ENCODE measurements at regions not wholly inside any gene's neighbourhood (a gene's known extent, or its start where the extent isn't known, plus 50 kb on each side); places are given as distances from the start of the nearest gene placed in this dataset.

- Histone ChIP-seq H3K9me3 (ENCODE audit: control insufficient read depth, low read length) (no peaks in the 10 kb centered on the region), H3K27ac (ENCODE audit: low read depth, low read length, severe bottlenecking) (no peak overlapping the region), H3K4me3 (ENCODE audit: extremely low read depth, insufficient read depth, low read length, poor library complexity, severe bottlenecking) (no peak overlapping the region), H3K36me3 (ENCODE audit: control insufficient read depth, insufficient read depth, low read length) (no peaks in the 10 kb centered on the region), H3K4me1 (ENCODE audit: control insufficient read depth, insufficient read depth, low read length, poor library complexity, severe bottlenecking) (no peaks in the 10 kb centered on the region)
- 91 to 93% methylated on average over 4 of the region's 4 CpGs for WGBS, 2 experiments (ENCODE audit: insufficient coverage in 2 of 2)
Observed at GRCh38 chr9:22580788-22581187, 134.2 kb downstream of the DMRTA1 start.

GRCh38 chr9:22582221-22582620 is 135.6 kb downstream of the DMRTA1 start:
- Histone ChIP-seq H3K9me3 (ENCODE audit: control insufficient read depth, low read length) (no peaks in the 10 kb centered on the region), H3K4me1 (ENCODE audit: control insufficient read depth, insufficient read depth, low read length, poor library complexity, severe bottlenecking) (no peaks in the 10 kb centered on the region), H3K4me3 (ENCODE audit: extremely low read depth, insufficient read depth, low read length, poor library complexity, severe bottlenecking) (no peak overlapping the region), H3K27ac (ENCODE audit: low read depth, low read length, severe bottlenecking) (no peak overlapping the region), H3K36me3 (ENCODE audit: control insufficient read depth, insufficient read depth, low read length) (no peaks in the 10 kb centered on the region)

- WGBS, 2 experiments (ENCODE audit: insufficient coverage in 2 of 2) = 84 to 100% methylated on average over 1 to 3 of the region's 5 CpGs
- H3K4me1 ChIP-seq (ENCODE audit: control insufficient read depth, insufficient read depth, low read length, poor library complexity, severe bottlenecking) = no peaks in the 10 kb centered on the region
- H3K4me3 ChIP-seq (ENCODE audit: extremely low read depth, insufficient read depth, low read length, poor library complexity, severe bottlenecking) = no peak overlapping the region
- H3K27ac ChIP-seq (ENCODE audit: low read depth, low read length, severe bottlenecking) = no peak overlapping the region
- H3K36me3 ChIP-seq (ENCODE audit: control insufficient read depth, insufficient read depth, low read length) = no peaks in the 10 kb centered on the region
- H3K9me3 ChIP-seq (ENCODE audit: control insufficient read depth, low read length) = no peaks in the 10 kb centered on the region
Observed at GRCh38 chr9:22588918-22589317, 142.3 kb downstream of the DMRTA1 start.

- 86% methylated on average over 1 of the region's 1 CpG; no CpG with 5 or more reads in 1 of the 2 experiments for WGBS, 2 experiments (ENCODE audit: insufficient coverage in 2 of 2)
Observed at GRCh38 chr9:22590336-22591033, 143.9 kb downstream of the DMRTA1 start.

GRCh38 chr9:22595805-22596204 is 149.2 kb downstream of the DMRTA1 start:
- Histone ChIP-seq H3K9me3 (ENCODE audit: control insufficient read depth, low read length) (no peaks in the 10 kb centered on the region), H3K4me1 (ENCODE audit: control insufficient read depth, insufficient read depth, low read length, poor library complexity, severe bottlenecking) (no peaks in the 10 kb centered on the region), H3K4me3 (ENCODE audit: extremely low read depth, insufficient read depth, low read length, poor library complexity, severe bottlenecking) (no peak overlapping the region), H3K27ac (ENCODE audit: low read depth, low read length, severe bottlenecking) (no peak overlapping the region), H3K36me3 (ENCODE audit: control insufficient read depth, insufficient read depth, low read length) (no peaks in the 10 kb centered on the region)
- 100% methylated on average over 1 of the region's 3 CpGs for WGBS, 2 experiments (ENCODE audit: insufficient coverage in 2 of 2)

More at GRCh38 chr9:22590336-22591033, 143.9 kb downstream of the DMRTA1 start:
- Histone ChIP-seq H3K4me3 (ENCODE audit: extremely low read depth, insufficient read depth, low read length, poor library complexity, severe bottlenecking) (no peak overlapping the region), H3K27ac (ENCODE audit: low read depth, low read length, severe bottlenecking) (no peak overlapping the region), H3K9me3 (ENCODE audit: control insufficient read depth, low read length) (no peaks in the 10 kb centered on the region), H3K36me3 (ENCODE audit: control insufficient read depth, insufficient read depth, low read length) (no peaks in the 10 kb centered on the region), H3K4me1 (ENCODE audit: control insufficient read depth, insufficient read depth, low read length, poor library complexity, severe bottlenecking) (no peaks in the 10 kb centered on the region)

GRCh38 chr9:22617156-22617555 is 170.5 kb downstream of the DMRTA1 start:
- H3K4me3 ChIP-seq (ENCODE audit: extremely low read depth, insufficient read depth, low read length, poor library complexity, severe bottlenecking) = no peak overlapping the region
- no peaks in the 10 kb centered on the region for H3K4me1 ChIP-seq (ENCODE audit: control insufficient read depth, insufficient read depth, low read length, poor library complexity, severe bottlenecking)
- 83 to 92% methylated on average over 2 of the region's 2 CpGs for WGBS, 2 experiments (ENCODE audit: insufficient coverage in 2 of 2)
- H3K9me3 ChIP-seq (ENCODE audit: control insufficient read depth, low read length) = no peaks in the 10 kb centered on the region
- H3K36me3 ChIP-seq (ENCODE audit: control insufficient read depth, insufficient read depth, low read length) = no peaks in the 10 kb centered on the region
- H3K27ac ChIP-seq (ENCODE audit: low read depth, low read length, severe bottlenecking) = no peak overlapping the region

GRCh38 chr9:22622815-22623214 is 176.2 kb downstream of the DMRTA1 start:
- Histone ChIP-seq H3K4me1 (ENCODE audit: control insufficient read depth, insufficient read depth, low read length, poor library complexity, severe bottlenecking) (no peaks in the 10 kb centered on the region), H3K4me3 (ENCODE audit: extremely low read depth, insufficient read depth, low read length, poor library complexity, severe bottlenecking) (no peak overlapping the region), H3K27ac (ENCODE audit: low read depth, low read length, severe bottlenecking) (no peak overlapping the region), H3K36me3 (ENCODE audit: control insufficient read depth, insufficient read depth, low read length) (no peaks in the 10 kb centered on the region), H3K9me3 (ENCODE audit: control insufficient read depth, low read length) (no peaks in the 10 kb centered on the region)
- WGBS, 2 experiments (ENCODE audit: insufficient coverage in 2 of 2) = no CpG with 5 or more reads among the region's 1 CpG

- Histone ChIP-seq H3K4me3 (ENCODE audit: extremely low read depth, insufficient read depth, low read length, poor library complexity, severe bottlenecking) (no peak overlapping the region), H3K4me1 (ENCODE audit: control insufficient read depth, insufficient read depth, low read length, poor library complexity, severe bottlenecking) (no peaks in the 10 kb centered on the region), H3K9me3 (ENCODE audit: control insufficient read depth, low read length) (no peaks in the 10 kb centered on the region), H3K36me3 (ENCODE audit: control insufficient read depth, insufficient read depth, low read length) (no peaks in the 10 kb centered on the region), H3K27ac (ENCODE audit: low read depth, low read length, severe bottlenecking) (no peak overlapping the region)
- WGBS, 2 experiments (ENCODE audit: insufficient coverage in 2 of 2) = 50 to 68% methylated on average over 1 to 2 of the region's 3 CpGs
Observed at GRCh38 chr9:22623236-22623635, 176.6 kb downstream of the DMRTA1 start.

GRCh38 chr9:22625540-22625939 is 178.9 kb downstream of the DMRTA1 start:
- no peaks in the 10 kb centered on the region for H3K36me3 ChIP-seq (ENCODE audit: control insufficient read depth, insufficient read depth, low read length)
- no peak overlapping the region for H3K27ac ChIP-seq (ENCODE audit: low read depth, low read length, severe bottlenecking)
- 93 to 100% methylated on average over 2 of the region's 4 CpGs for WGBS, 2 experiments (ENCODE audit: insufficient coverage in 2 of 2)
- H3K4me1 ChIP-seq (ENCODE audit: control insufficient read depth, insufficient read depth, low read length, poor library complexity, severe bottlenecking) = no peaks in the 10 kb centered on the region
- no peak overlapping the region for H3K4me3 ChIP-seq (ENCODE audit: extremely low read depth, insufficient read depth, low read length, poor library complexity, severe bottlenecking)
- H3K9me3 ChIP-seq (ENCODE audit: control insufficient read depth, low read length) = no peaks in the 10 kb centered on the region

- no peaks in the 10 kb centered on the region for H3K36me3 ChIP-seq (ENCODE audit: control insufficient read depth, insufficient read depth, low read length)
- no peaks in the 10 kb centered on the region for H3K9me3 ChIP-seq (ENCODE audit: control insufficient read depth, low read length)
- no peak overlapping the region for H3K4me3 ChIP-seq (ENCODE audit: extremely low read depth, insufficient read depth, low read length, poor library complexity, severe bottlenecking)
- H3K4me1 ChIP-seq (ENCODE audit: control insufficient read depth, insufficient read depth, low read length, poor library complexity, severe bottlenecking) = no peaks in the 10 kb centered on the region
- no peak overlapping the region for H3K27ac ChIP-seq (ENCODE audit: low read depth, low read length, severe bottlenecking)
Observed at GRCh38 chr9:22643541-22643940, 196.9 kb downstream of the DMRTA1 start.

- no peak overlapping the region for H3K4me3 ChIP-seq (ENCODE audit: extremely low read depth, insufficient read depth, low read length, poor library complexity, severe bottlenecking)
- no CpG with 5 or more reads among the region's 2 CpGs for WGBS, 2 experiments (ENCODE audit: insufficient coverage in 2 of 2)
Observed at GRCh38 chr9:22645893-22646292, 199.3 kb downstream of the DMRTA1 start.

More at GRCh38 chr9:22645893-22646292, 199.3 kb downstream of the DMRTA1 start:
- Histone ChIP-seq H3K4me1 (ENCODE audit: control insufficient read depth, insufficient read depth, low read length, poor library complexity, severe bottlenecking) (no peaks in the 10 kb centered on the region), H3K36me3 (ENCODE audit: control insufficient read depth, insufficient read depth, low read length) (no peaks in the 10 kb centered on the region), H3K27ac (ENCODE audit: low read depth, low read length, severe bottlenecking) (no peak overlapping the region), H3K9me3 (ENCODE audit: control insufficient read depth, low read length) (no peaks in the 10 kb centered on the region)
